Left cardiac atrium (tissue), 4 donors: ENCODE measurements at regions not wholly inside any gene's neighbourhood (a gene's known extent, or its start where the extent isn't known, plus 50 kb on each side); places are given as distances from the start of the nearest gene placed in this dataset.

Experiments used
- ATAC-seq, 2 donors: fragments of 200-7000 bp; cut with Tn5 transposase; one replicate each; pipeline ENCODE4 v1.9.1; 2020; ENCODE audit warnings: mild to moderate bottlenecking in 2 of 2, moderate library complexity in 2 of 2
- DNase-seq: peaks from one replicate; pipeline ENCODE4 v3.0.0-alpha.2; 2020
- intact Hi-C, 2 donors: fragments of 100-400 bp; cut with DNase I; formaldehyde crosslinking; loops; one replicate each; pipeline versions ENCODE4 v1.14.1 to v1.15.1; 2022 to 2023
- donor health status: DM: no; HTN: yes; CAD: no.
- donor health status: DM: no; HTN: yes; CAD: no; lungs with severe emphysema.
- donor health status: DM: yes; HTN: yes; CAD: no.
- donor health status: Dilated cardiomyopathy.

- ATAC-seq, result peak in 1 of 2 donors; percentile 64
- intact Hi-C loops, result no loop called here
- no peak for DNase-seq
Observed at GRCh38 chr1:162973381-162973795, 95.8 kb upstream of the RGS4 start.

DNA sequence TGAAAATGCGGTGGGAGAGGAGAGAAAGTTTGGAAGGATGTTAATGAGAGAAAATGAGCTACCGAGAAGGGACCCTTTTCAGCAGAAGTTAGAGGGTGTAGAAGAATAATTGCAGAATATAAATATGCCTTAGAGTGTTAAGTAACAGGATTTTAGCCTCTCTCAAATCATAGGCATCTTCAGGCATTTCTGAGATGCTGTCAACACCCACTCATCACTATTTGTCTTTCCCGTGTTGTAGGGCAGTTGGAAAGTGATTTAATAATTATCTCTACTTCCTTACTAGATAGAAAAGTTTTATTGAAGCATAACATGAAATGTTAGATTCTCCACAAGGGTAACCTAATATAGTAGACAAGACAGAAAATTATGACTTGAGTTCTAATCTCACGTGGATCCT lies 96.4 kb upstream of the RGS4 start:
- no peak for DNase-seq
- ATAC-seq, result peak; percentile 62 to 88
- intact Hi-C loops, result no loop called here

DNA sequence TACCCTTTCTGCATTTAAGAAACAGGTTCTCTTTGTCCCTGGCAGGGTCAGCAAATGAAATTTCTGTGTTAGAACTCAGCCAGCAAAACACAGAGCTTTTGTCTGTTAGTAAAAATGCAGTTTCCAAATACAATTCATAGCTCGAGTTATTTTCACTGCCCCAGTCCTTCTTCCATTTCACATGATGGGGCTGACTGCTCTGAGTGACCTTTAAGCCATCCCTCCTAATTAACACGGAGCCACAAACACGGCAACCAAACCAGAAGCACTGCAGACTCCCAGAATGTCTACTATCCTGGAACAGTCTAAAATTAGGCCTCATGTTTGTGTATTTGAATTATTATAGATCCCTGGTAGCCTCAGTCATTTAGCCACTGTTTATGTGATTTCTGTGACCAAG lies 99.1 kb upstream of the RGS4 start:
- no peak for DNase-seq
- intact Hi-C loops, result no loop called here
- no peak for ATAC-seq

DNA sequence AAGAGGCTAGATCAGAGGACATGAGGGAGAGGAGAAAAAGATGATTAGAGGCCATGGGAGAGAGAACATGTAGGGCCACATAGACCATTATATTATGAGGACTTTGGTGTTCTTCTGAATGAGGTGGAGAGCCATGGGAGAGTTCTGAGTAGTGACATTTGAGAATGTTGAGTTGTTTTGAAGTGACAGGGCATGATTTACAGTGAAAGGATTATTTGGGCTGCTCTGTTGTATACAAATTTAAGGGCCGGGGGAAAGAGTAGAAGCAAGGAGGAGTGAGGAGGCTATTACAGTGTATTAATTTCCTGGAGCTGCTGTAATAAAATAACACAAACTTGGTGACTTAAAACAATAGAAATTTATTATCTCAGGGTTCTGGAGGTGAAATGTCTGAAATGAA lies 102.5 kb upstream of the RGS4 start:
- ATAC-seq, result no peak
- no peak for DNase-seq
- intact Hi-C loops, result no loop called here

DNA sequence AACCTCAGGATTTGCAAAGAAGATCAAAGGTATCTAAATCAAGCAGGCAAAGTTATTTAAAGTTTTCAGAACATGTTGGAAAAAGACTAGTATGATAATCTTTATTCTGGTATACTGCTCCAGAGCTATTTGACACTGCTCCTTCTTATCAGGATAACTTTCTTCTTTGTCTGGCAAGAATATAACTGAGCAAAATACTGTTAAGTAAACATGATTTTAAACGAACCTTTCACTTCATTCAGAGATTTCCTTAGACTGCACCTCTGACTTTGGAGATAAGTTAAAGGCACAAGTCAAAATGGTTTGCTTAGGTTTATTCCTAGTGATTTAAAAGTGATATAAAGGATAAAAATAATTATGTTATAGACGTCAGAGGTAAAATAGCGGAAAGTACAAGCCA lies 103.9 kb upstream of the CCDC190 start:
- ATAC-seq (no peak), DNase-seq (no peak)
- intact Hi-C loops, result no loop called here

GRCh38 chr1:162956922-162957321 lies 95.9 kb upstream of the CCDC190 start:
- ATAC-seq (no peak), DNase-seq (no peak)
- intact Hi-C loops, result no loop called here

- ATAC-seq, result no peak
- no peak for DNase-seq
- intact Hi-C loops, result no loop called here
Observed at GRCh38 chr1:162954824-162955223, 93.8 kb upstream of the CCDC190 start.

DNA sequence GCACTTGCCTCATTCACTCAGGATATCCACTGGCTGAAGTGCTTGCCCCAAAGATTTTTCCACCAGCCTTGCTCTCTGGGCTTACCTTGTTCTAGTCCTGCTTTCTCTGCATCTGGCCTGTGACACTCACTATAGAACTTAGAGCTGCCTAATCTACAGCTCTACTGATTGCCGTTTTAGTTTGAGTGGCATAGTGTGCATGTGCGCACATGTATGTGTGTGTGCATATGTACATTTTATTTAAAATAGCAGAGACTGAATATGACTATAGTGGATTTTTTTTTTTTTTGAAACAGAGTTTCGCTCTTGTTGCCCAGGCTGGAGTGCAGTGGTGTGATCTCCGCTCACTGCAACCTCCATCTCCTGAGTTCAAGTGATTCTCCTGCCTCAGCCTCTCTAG lies 92.0 kb upstream of the CCDC190 start:
- ATAC-seq (no peak), DNase-seq (no peak)
- intact Hi-C loops, result no loop called here

GRCh38 chr1:162951553-162952315 lies 90.8 kb upstream of the CCDC190 start:
- ATAC-seq (no peak), DNase-seq (no peak)
- intact Hi-C loops, result no loop called here

- no peak for ATAC-seq
- no peak for DNase-seq
- intact Hi-C loops, result no loop called here
Observed at GRCh38 chr1:162950187-162950586, 89.2 kb upstream of the CCDC190 start.

- no peak for ATAC-seq
- intact Hi-C loops, result no loop called here
- DNase-seq, result no peak
Observed at GRCh38 chr1:162946701-162947100, 85.7 kb upstream of the CCDC190 start.

DNA sequence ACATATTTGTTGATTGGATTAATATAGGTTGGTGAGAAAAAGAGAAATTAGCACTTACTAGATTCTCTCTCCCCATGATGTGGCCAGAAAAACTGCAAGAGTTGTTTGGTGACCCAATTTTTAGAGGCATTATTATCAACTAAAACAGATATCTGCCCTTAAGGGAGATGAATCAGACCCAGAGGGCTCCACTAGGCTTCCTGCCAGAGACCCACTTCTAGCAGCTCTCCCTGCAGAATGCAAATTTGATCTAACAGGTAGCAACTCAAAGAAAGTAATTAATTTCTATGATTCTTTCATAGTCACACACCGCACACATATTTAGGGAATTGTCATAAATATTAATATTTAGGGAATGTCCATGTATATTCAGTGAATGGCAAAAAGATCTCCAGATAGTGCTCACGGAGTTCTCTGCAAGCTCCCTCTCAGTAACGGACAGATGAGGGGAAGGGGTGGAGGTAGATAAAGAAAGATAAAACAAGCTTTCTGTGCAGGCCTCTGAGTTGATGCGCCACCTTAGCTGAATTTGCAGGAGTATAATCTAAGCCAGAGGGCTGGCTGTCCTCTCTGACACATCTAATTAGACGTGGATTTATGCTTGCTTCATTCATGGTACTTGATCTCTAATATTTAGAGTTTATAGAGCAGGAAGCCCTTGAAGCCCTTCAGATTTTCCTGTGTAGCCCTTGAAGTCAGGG lies 84.1 kb upstream of the CCDC190 start:
- DNase-seq (no peak), ATAC-seq (no peak)
- intact Hi-C loops, result no loop called here

DNA sequence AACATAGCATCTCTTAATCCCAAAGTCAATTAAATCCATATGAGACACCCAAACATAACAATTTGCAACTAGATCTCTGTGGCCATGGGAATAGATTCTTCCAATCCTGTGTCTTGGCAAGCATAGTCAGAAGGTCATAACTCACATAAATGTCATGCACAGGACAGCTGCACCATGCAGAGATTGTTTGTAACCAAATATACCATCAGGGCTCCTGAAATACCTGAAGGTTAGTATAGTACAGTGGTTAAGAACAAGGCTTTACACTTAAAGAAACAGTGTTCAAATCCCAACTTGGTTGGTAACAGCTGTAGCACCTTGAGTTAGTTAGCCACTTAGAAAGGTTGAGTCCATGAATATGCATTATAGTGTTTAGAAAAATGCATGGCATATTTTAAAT lies 82.6 kb upstream of the CCDC190 start:
- no peak for ATAC-seq

DNA sequence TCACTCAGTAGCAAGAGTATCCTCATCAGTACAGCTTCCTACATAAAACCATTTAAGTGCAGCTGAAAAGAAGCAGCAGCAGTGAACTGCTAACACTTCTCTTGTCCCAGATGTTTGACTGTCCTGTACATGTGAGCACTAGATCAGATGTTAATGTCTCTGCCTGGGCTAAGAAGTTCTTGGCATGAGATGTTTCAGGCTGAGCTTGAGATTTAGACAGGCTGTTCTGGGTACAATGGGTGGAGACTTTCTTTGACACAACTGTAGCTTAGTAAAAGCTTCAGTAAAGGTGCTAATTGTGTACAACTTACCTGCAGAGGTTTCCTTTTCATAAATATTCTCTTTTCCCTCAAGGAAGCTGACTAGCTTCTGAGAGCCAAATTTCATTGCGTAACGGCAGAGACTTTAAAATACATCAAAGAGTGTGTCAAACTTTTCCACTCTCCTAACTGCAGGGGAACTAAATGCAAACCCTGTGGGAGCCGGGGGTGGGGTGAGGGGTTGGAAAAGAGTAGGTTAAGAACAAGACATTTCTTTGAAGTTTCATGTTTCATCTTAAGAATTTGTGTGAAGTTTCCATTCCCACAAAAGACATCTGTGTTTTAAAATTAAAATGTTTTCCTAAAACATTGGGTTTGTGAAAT lies 82.1 kb upstream of the CCDC190 start:
- ATAC-seq (no peak), DNase-seq (no peak)
- intact Hi-C loops, result no loop called here

More for the DNA sequence above, 82.6 kb upstream of the CCDC190 start:
- intact Hi-C loops, result no loop called here
- no peak for DNase-seq

- intact Hi-C loops, result no loop called here
- DNase-seq, result no peak
- ATAC-seq, result no peak
Observed at GRCh38 chr1:162941024-162941423, 80.0 kb upstream of the CCDC190 start.

DNA sequence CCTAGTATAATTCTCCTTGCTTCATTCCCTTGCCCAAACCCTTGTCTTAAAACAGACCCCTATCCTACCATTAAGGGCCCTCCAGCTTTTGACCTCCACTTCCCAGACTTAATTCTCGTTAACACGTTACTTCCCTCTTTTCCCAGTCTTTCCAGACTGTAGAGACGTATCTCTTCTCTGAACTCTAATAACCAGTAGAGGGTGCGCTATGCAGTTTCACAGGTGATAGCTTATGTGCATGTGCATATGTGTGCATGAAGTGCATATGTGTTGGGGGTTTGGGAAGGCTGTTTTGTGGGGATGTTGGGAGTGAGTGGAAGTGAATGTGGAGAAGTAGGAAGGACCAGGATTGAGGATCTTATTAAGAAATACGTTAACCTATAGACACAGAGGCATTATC lies 78.1 kb upstream of the CCDC190 start:
- ATAC-seq (no peak), DNase-seq (no peak)
- intact Hi-C loops, result no loop called here

GRCh38 chr1:162937716-162938395 lies 76.9 kb upstream of the CCDC190 start:
- no peak for ATAC-seq
- intact Hi-C loops, result no loop called here
- no peak for DNase-seq

GRCh38 chr1:162930976-162931560 lies 70.1 kb upstream of the CCDC190 start:
- ATAC-seq (no peak), DNase-seq (no peak)
- intact Hi-C loops, result no loop called here

DNA sequence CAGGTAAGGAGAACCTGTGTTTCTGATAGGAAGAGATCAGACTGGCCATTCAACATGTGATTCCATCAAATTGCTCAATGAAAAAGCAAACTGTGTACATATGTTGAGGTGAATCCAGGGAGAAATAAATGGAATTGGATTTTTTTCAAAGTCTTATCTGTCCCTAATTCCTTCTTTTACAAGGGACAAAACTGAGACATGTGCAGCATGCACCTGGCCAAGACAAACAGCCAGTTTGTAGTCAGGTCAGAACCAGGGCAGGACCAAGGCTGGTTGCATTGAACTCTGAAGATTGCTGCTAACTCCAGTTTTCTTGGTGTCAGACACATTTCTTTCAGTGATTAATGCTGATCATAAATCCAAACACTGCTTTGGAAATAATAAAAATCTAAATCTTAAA lies 69.6 kb upstream of the CCDC190 start:
- ATAC-seq, result no peak
- intact Hi-C loops, result no loop called here

GRCh38 chr1:162929177-162929576 lies 68.2 kb upstream of the CCDC190 start:
- intact Hi-C loops, result no loop called here
- ATAC-seq, result no peak
- no peak for DNase-seq

More for the DNA sequence above, 69.6 kb upstream of the CCDC190 start:
- DNase-seq, result no peak
